ENCODE measurements at regions not wholly inside any gene's neighbourhood (a gene's known extent, or its start where the extent isn't known, plus 50 kb on each side); places are given as distances from the start of the nearest gene placed in this dataset.

DNA sequence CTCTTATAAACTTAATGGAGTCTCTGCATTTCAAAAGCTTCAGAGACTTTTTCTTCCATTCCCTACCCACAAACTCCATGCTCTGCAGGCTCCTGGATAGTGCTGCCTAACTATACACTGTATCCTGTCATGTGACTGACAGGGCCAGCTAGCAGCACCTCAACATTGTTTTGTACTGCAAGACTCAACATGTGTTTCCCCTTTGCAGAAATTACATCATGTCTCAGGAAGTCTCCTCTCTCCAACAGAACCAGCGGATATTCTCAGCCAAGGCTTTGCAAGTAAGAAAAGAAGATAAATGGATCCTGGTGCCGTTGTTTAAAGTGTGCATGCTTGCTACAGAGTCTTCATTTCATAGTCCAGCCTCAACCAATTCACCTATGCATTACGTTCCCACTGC is 164.0 kb upstream of the UBASH3B start:
- TF ChIP-seq, protein P1, sequence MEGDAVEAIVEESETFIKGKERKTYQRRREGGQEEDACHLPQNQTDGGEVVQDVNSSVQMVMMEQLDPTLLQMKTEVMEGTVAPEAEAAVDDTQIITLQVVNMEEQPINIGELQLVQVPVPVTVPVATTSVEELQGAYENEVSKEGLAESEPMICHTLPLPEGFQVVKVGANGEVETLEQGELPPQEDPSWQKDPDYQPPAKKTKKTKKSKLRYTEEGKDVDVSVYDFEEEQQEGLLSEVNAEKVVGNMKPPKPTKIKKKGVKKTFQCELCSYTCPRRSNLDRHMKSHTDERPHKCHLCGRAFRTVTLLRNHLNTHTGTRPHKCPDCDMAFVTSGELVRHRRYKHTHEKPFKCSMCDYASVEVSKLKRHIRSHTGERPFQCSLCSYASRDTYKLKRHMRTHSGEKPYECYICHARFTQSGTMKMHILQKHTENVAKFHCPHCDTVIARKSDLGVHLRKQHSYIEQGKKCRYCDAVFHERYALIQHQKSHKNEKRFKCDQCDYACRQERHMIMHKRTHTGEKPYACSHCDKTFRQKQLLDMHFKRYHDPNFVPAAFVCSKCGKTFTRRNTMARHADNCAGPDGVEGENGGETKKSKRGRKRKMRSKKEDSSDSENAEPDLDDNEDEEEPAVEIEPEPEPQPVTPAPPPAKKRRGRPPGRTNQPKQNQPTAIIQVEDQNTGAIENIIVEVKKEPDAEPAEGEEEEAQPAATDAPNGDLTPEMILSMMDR (IDR thresholded peaks at IDR 0.05; ENCODE audit: low read length), result no peak
- no peak for TF ChIP-seq EZH2phosphoT487 (IDR thresholded peaks at IDR 0.05; ENCODE audit: low read length)
- no peak for TF ChIP-seq EZH2 (optimal IDR thresholded peaks at IDR 0.05; ENCODE audit: low read depth, low read length)
